ENCODE measurements at regions not wholly inside any gene's neighbourhood (a gene's known extent, or its start where the extent isn't known, plus 50 kb on each side); places are given as distances from the start of the nearest gene placed in this dataset.
"Not testable (repeated sequence)": the region's sequence is repeated elsewhere in the genome, so short reads cannot be mapped to it uniquely, and the experiment has no call there.

GRCh38 chr2:138931284-138932256 lies 151.4 kb upstream of the NXPH2 start:
- DNase-seq (ENCODE audit: low spot score), result no peak

- no peak for DNase-seq (ENCODE audit: low spot score)
Measured at GRCh38 chr2:138930571-138930970, 150.4 kb upstream of the NXPH2 start.

- no peak for DNase-seq (ENCODE audit: low spot score)
Measured at GRCh38 chr2:138928374-138929021, 148.3 kb upstream of the NXPH2 start.

- no peak for DNase-seq (ENCODE audit: low spot score)
Measured at GRCh38 chr2:138922973-138923563, 142.9 kb upstream of the NXPH2 start.

GRCh38 chr2:138919120-138919747 lies 139.0 kb upstream of the NXPH2 start:
- no peak for DNase-seq (ENCODE audit: low spot score)

GRCh38 chr2:138910427-138910826 lies 130.2 kb upstream of the NXPH2 start:
- no peak for DNase-seq (ENCODE audit: low spot score)

GRCh38 chr2:138906549-138906948 lies 126.4 kb upstream of the NXPH2 start:
- DNase-seq (ENCODE audit: low spot score), result no peak

- no peak for DNase-seq (ENCODE audit: low spot score)
Measured at GRCh38 chr2:138902239-138902871, 122.2 kb upstream of the NXPH2 start.

- no peak for DNase-seq (ENCODE audit: low spot score)
Measured at GRCh38 chr2:138901530-138901929, 121.3 kb upstream of the NXPH2 start.

GRCh38 chr2:138898855-138899254 lies 118.7 kb upstream of the NXPH2 start:
- no peak for DNase-seq (ENCODE audit: low spot score)

GRCh38 chr2:138897274-138897673 lies 117.1 kb upstream of the NXPH2 start:
- DNase-seq (ENCODE audit: low spot score), result no peak

- DNase-seq (ENCODE audit: low spot score), result no peak
Measured at GRCh38 chr2:138893746-138894145, 113.6 kb upstream of the NXPH2 start.

GRCh38 chr2:138881126-138881525 lies 100.9 kb upstream of the NXPH2 start:
- no peak for DNase-seq (ENCODE audit: low spot score)

GRCh38 chr2:138879931-138880330 lies 99.7 kb upstream of the NXPH2 start:
- DNase-seq (ENCODE audit: low spot score), result no peak

GRCh38 chr2:138877421-138877820 lies 97.2 kb upstream of the NXPH2 start:
- DNase-seq (ENCODE audit: low spot score), result no peak

- no peak for DNase-seq (ENCODE audit: low spot score)
Measured at GRCh38 chr2:138874251-138874650, 94.1 kb upstream of the NXPH2 start.

GRCh38 chr2:138872116-138872515 lies 91.9 kb upstream of the NXPH2 start:
- DNase-seq (ENCODE audit: low spot score), result not testable (repeated sequence)

- DNase-seq (ENCODE audit: low spot score), result no peak
Measured at GRCh38 chr2:138871312-138871711, 91.1 kb upstream of the NXPH2 start.

- DNase-seq (ENCODE audit: low spot score), result no peak
Measured at GRCh38 chr2:138867341-138867740, 87.2 kb upstream of the NXPH2 start.

- DNase-seq (ENCODE audit: low spot score), result no peak
Measured at GRCh38 chr2:138866797-138867196, 86.6 kb upstream of the NXPH2 start.

- DNase-seq (ENCODE audit: low spot score), result no peak
Measured at GRCh38 chr2:138853761-138854160, 73.6 kb upstream of the NXPH2 start.

GRCh38 chr2:138853296-138853695 lies 73.1 kb upstream of the NXPH2 start:
- DNase-seq (ENCODE audit: low spot score), result no peak
